ENCODE measurements at regions not wholly inside any gene's neighbourhood (a gene's known extent, or its start where the extent isn't known, plus 50 kb on each side); places are given as distances from the start of the nearest gene placed in this dataset.

DNA sequence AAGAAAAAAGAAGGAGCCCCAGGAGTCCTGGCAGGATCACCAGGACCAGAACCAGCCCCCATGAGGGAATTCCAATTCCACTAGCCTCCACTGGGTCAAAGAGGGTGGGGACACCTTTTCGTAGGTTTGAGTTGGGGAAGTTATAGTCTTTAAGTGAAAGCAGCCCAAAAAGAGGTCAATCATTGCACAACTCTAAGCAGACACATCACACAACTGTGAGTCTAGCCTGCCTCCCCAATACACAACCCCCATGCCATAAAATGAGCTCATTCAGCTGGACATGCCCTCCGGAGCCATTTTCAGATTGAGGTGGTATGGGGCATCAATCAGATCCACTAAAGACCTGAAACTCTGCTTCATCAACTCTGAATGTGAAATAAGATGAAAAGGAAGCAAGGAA, 179.9 kb downstream of the NPHP4 start:
- Mint-ChIP-seq H3K4me1 (ENCODE audit: low read depth, unreplicated experiment) (no peaks in the 10 kb centered on the region), H3K27ac (ENCODE audit: unreplicated experiment) (no peak overlapping the region), H3K9me3 (ENCODE audit: low read depth, unreplicated experiment) (no peaks in the 10 kb centered on the region), H3K36me3 (ENCODE audit: insufficient read depth, unreplicated experiment) (no peaks in the 10 kb centered on the region), H3K4me3 (ENCODE audit: low read depth, unreplicated experiment) (no peak overlapping the region), H3K27me3 (ENCODE audit: unreplicated experiment) (no peaks in the 10 kb centered on the region)
- CTCF ChIA-PET = no interaction called here
- no peak for DNase-seq
- TF ChIP-seq CTCF (IDR thresholded peaks at IDR 0.05; ENCODE audit: unreplicated experiment) = no peak
- no TSS peak for BruUV-seq (replicated peaks)
- intact Hi-C loops (cut with micrococcal nuclease; ENCODE audit: unreplicated experiment) = no loop called here

DNA sequence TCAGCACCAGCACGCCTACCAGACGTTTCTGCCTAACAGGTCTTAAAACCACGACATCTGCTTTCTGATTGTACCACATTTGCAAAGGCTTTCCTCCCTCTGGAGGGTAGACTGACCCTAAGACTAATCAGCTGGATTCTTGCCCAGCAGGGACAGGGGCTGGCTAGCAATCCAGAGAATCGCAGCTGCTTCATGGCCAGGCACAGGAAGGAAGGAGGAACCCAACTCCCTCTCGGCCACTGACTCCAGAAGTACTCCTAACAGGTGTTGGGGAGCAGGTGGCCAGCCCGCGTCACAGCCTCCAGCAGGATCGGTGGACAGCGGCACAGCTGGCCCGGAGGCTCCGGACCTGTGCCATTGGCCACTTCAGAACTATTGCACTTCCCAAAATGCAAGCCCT, 180.8 kb downstream of the NPHP4 start:
- no peaks in the 10 kb centered on the region for H3K4me1 Mint-ChIP-seq (ENCODE audit: low read depth, unreplicated experiment)
- no peak overlapping the region for H3K27ac Mint-ChIP-seq (ENCODE audit: unreplicated experiment)
- no TSS peak for BruUV-seq (replicated peaks)
- no peaks in the 10 kb centered on the region for H3K27me3 Mint-ChIP-seq (ENCODE audit: unreplicated experiment)
- CTCF ChIA-PET = no interaction called here
- DNase-seq = no peak
- intact Hi-C loops (cut with micrococcal nuclease; ENCODE audit: unreplicated experiment) = no loop called here
- no peaks in the 10 kb centered on the region for H3K9me3 Mint-ChIP-seq (ENCODE audit: low read depth, unreplicated experiment)
- H3K36me3 Mint-ChIP-seq (ENCODE audit: insufficient read depth, unreplicated experiment) = no peaks in the 10 kb centered on the region
- TF ChIP-seq CTCF (IDR thresholded peaks at IDR 0.05; ENCODE audit: unreplicated experiment) = no peak
- H3K4me3 Mint-ChIP-seq (ENCODE audit: low read depth, unreplicated experiment) = no peak overlapping the region

GRCh38 chr1:5810553-5811270, 181.5 kb downstream of the NPHP4 start:
- DNase-seq = no peak
- CTCF ChIA-PET = no interaction called here
- H3K4me3 Mint-ChIP-seq (ENCODE audit: low read depth, unreplicated experiment) = no peak overlapping the region
- no TSS peak for BruUV-seq (replicated peaks)
- intact Hi-C loops (cut with micrococcal nuclease; ENCODE audit: unreplicated experiment) = no loop called here
- no peak overlapping the region for H3K27ac Mint-ChIP-seq (ENCODE audit: unreplicated experiment)
- H3K36me3 Mint-ChIP-seq (ENCODE audit: insufficient read depth, unreplicated experiment) = no peaks in the 10 kb centered on the region
- no peaks in the 10 kb centered on the region for H3K4me1 Mint-ChIP-seq (ENCODE audit: low read depth, unreplicated experiment)
- H3K27me3 Mint-ChIP-seq (ENCODE audit: unreplicated experiment) = no peaks in the 10 kb centered on the region
- no peak for TF ChIP-seq CTCF (IDR thresholded peaks at IDR 0.05; ENCODE audit: unreplicated experiment)
- no peaks in the 10 kb centered on the region for H3K9me3 Mint-ChIP-seq (ENCODE audit: low read depth, unreplicated experiment)

DNA sequence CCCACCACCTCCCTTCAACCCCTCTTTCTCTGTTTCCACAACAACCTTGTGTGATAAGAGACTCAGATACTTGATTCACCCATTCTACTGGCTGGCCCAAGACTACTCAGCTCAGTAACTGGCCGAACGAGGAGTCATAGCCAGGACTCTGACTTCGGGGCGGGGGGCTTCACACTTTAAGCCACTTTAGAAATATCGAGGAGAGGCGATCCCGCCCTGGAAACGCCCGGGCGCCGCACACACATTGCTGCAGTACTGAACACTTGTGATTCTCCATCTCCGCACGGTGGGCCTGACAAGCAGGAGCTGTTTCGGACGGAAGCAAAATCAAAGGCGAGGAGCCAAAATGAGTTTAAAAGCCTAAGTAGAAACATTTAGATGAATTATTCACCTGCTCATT, 182.1 kb downstream of the NPHP4 start:
- Mint-ChIP-seq H3K4me3 (ENCODE audit: low read depth, unreplicated experiment) (no peak overlapping the region), H3K27ac (ENCODE audit: unreplicated experiment) (no peak overlapping the region), H3K9me3 (ENCODE audit: low read depth, unreplicated experiment) (no peaks in the 10 kb centered on the region), H3K27me3 (ENCODE audit: unreplicated experiment) (no peaks in the 10 kb centered on the region), H3K36me3 (ENCODE audit: insufficient read depth, unreplicated experiment) (no peaks in the 10 kb centered on the region), H3K4me1 (ENCODE audit: low read depth, unreplicated experiment) (no peaks in the 10 kb centered on the region)
- intact Hi-C loops (cut with micrococcal nuclease; ENCODE audit: unreplicated experiment) = no loop called here
- BruUV-seq (replicated peaks) = no TSS peak
- CTCF ChIA-PET = no interaction called here
- TF ChIP-seq CTCF (IDR thresholded peaks at IDR 0.05; ENCODE audit: unreplicated experiment) = no peak
- DNase-seq = no peak
